Right lobe of liver (tissue), 6 donors: ENCODE measurements at regions not wholly inside any gene's neighbourhood (a gene's known extent, or its start where the extent isn't known, plus 50 kb on each side); places are given as distances from the start of the nearest gene placed in this dataset.

Experiments
- ATAC-seq, 4 donors: fragments of 200-7000 bp; cut with Tn5 transposase; one replicate each; pipeline ENCODE4 v1.9.1; 2020; ENCODE audit warnings: mild to moderate bottlenecking in 4 of 4, moderate library complexity in 4 of 4
- DNase-seq, 3 donors: peaks; one replicate each; pipeline ENCODE4 v3.0.0-alpha.2; 2020
- H3K27ac ChIP-seq, 3 donors: fragments of 200-600 bp; one replicate each; pipeline ENCODE4 v1.8.0; 2022
- H3K27me3 ChIP-seq, 2 donors: fragments of 200-600 bp; one replicate each; pipeline ENCODE4 v1.8.0; 2022
- H3K36me3 ChIP-seq, 4 donors: fragments of 200-600 bp; sonication (generic) in 1 of 4; one replicate each; pipeline versions ENCODE4 v1.5.1 to v1.8.0; 2017 to 2022; ENCODE audit warnings: control low read depth in 1 of 4
- H3K4me1 ChIP-seq, 4 donors: fragments of 200-600 bp; sonication (generic) in 1 of 4; one replicate each; pipeline versions ENCODE4 v1.5.1 to v1.8.0; 2017 to 2022; ENCODE audit warnings: control low read depth in 1 of 4
- H3K4me3 ChIP-seq, 3 donors: fragments of 200-600 bp; one replicate each; pipeline ENCODE4 v1.8.0; 2022
- H3K9me3 ChIP-seq, 4 donors: fragments of 200-600 bp; sonication (generic) in 1 of 4; one replicate each; pipeline versions ENCODE4 v1.5.1 to v1.8.0; 2017 to 2022; ENCODE audit warnings: control low read depth in 1 of 4
- CTCF ChIP-seq, 4 donors: fragments of 200-600 bp in 3 of 4; fragments of 450-650 bp in 1 of 4; IDR thresholded peaks; one replicate each; pipeline versions ENCODE4 v1.5.1 to v1.8.0; 2016 to 2022; ENCODE audit warnings: antibody characterized with exemption in 4 of 4, mild to moderate bottlenecking in 2 of 4
- POLR2A ChIP-seq: fragments of 450-650 bp; IDR thresholded peaks from one replicate; pipeline ENCODE4 v1.6.1; 2017; ENCODE audit warnings: antibody characterized with exemption, mild to moderate bottlenecking
- WGBS: methylation state at CpG from one replicate; pipeline ENCODE4 v1.1.6; 2018; ENCODE audit warnings: low coverage, low lambda C conversion rate; ENCODE audit not compliant: insufficient coverage; ENCODE audit errors: missing lambda C conversion rate; 5-methylcytosine and 5-hydroxymethylcytosine counted together
- intact Hi-C, 2 donors: fragments of 100-400 bp; cut with DNase I; formaldehyde crosslinking; loops; one replicate each; pipeline versions ENCODE4 v1.11.2 to v1.14.1; 2022
- donor health status: DM: no; HTN: yes; CAD: no.
- donor health status: DM: no; HTN: no; CAD: no.
- donor health status: DM: no; HTN: no; CAD: no.
- donor health status: DM: no; HTN: yes; CAD: no.
- donor health status: DM: no; HTN: yes; CAD: no.

- Histone ChIP-seq H3K27ac (no peak overlapping the region), H3K9me3 (no peaks in the 10 kb centered on the region), H3K27me3 (no peaks in the 10 kb centered on the region), H3K4me1 (peaks cover 0 to 5% (median 0%) of the 10 kb centered on the region in 4 donors), H3K36me3 (no peaks in the 10 kb centered on the region), H3K4me3 (no peak overlapping the region)
- DNase-seq (no peak), ATAC-seq (no peak)
- intact Hi-C loops: no loop called here
- TF ChIP-seq CTCF (IDR thresholded peaks at IDR 0.05) (no peak), POLR2A (no peak)
- 73% methylated on average over 3 of the region's 3 CpGs for WGBS
Observed at GRCh38 chr12:90244232-90244631, 535.6 kb upstream of the ATP2B1 start.

GRCh38 chr12:90243211-90243610 lies 534.6 kb upstream of the ATP2B1 start:
- Histone ChIP-seq H3K4me1 (peaks cover 0 to 5% (median 0%) of the 10 kb centered on the region in 4 donors), H3K36me3 (no peaks in the 10 kb centered on the region), H3K9me3 (no peaks in the 10 kb centered on the region), H3K27me3 (no peaks in the 10 kb centered on the region), H3K27ac (no peak overlapping the region), H3K4me3 (no peak overlapping the region)
- no peak for ATAC-seq
- 75% methylated on average over 4 of the region's 4 CpGs for WGBS
- intact Hi-C loops: no loop called here
- TF ChIP-seq POLR2A (no peak), CTCF (IDR thresholded peaks at IDR 0.05) (no peak)
- no peak for DNase-seq

DNA sequence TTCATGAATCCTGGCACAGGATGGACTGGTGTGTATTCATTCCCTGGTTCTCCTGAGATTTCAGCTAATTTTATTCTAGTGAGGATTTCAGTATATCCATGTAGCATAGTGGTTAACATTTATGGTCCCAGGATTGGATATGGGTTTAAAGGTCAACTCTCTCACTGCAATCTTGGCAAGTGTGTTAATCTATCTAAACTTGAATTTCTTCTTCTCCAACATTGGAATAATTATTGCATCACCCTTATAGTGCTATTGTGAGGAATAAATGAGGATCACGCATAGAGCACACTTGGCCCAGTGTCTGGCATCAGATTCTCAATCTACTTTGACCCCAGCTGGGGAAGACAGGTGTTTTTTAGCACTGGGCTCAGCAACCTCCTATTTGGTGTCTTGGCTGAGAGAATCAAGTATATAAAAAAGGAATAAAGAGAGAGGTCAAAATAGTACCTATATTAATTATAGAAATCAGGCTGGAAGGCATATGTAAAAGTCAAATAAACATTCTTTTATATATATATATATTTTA lies 531.2 kb upstream of the ATP2B1 start:
- Histone ChIP-seq H3K4me3 (no peak overlapping the region), H3K27me3 (no peaks in the 10 kb centered on the region), H3K27ac (no peak overlapping the region), H3K9me3 (no peaks in the 10 kb centered on the region), H3K4me1 (no peaks in the 10 kb centered on the region), H3K36me3 (no peaks in the 10 kb centered on the region)
- 75% methylated on average over 1 of the region's 1 CpG for WGBS
- intact Hi-C loops: no loop called here
- DNase-seq: no peak
- no peak for ATAC-seq
- TF ChIP-seq POLR2A (no peak), CTCF (IDR thresholded peaks at IDR 0.05) (no peak)

GRCh38 chr12:90238663-90239271 lies 530.1 kb upstream of the ATP2B1 start:
- ATAC-seq (no peak), DNase-seq (no peak)
- TF ChIP-seq POLR2A (no peak), CTCF (IDR thresholded peaks at IDR 0.05) (no peak)
- intact Hi-C loops: no loop called here
- H3K27me3 ChIP-seq: no peaks in the 10 kb centered on the region
- no peak overlapping the region for H3K27ac ChIP-seq
- no peaks in the 10 kb centered on the region for H3K4me1 ChIP-seq
- H3K9me3 ChIP-seq: no peaks in the 10 kb centered on the region
- no peaks in the 10 kb centered on the region for H3K36me3 ChIP-seq
- WGBS: 19% methylated on average over 2 of the region's 2 CpGs
- no peak overlapping the region for H3K4me3 ChIP-seq
